ENCODE measurements at regions not wholly inside any gene's neighbourhood (a gene's known extent, or its start where the extent isn't known, plus 50 kb on each side); places are given as distances from the start of the nearest gene placed in this dataset.

DNA sequence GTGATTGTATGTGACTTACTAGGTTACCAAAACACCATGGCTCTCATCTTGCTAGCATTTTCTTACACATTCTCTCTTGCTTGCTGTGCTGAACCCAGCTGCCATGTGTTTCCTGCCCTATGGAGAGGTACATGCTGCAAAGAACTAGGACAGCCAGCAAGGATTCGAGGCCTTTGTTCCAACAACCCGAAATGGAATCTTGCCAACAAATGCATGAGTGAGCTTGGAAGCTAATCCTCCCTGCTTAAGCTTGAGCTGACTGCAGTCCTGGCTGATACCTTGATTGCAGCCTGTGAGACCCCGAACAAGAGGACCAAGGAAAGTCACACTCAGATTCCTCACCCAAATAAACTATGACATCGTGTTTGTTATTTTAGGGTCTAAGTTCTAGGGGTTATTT, 651.2 kb downstream of the SLITRK6 start:
- H2AFZ ChIP-seq (ENCODE audit: low read length): no peak overlapping the region
- no peaks in the 10 kb centered on the region for H3K36me3 ChIP-seq (ENCODE audit: insufficient read depth, low read length)
- no peak overlapping the region for H3K4me2 ChIP-seq (ENCODE audit: low read length)
- H3K4me1 ChIP-seq (ENCODE audit: insufficient read depth, low read length, severe bottlenecking): no peaks in the 10 kb centered on the region
- H3F3A ChIP-seq (ENCODE audit: insufficient read depth, low read length): no peaks in the 10 kb centered on the region
- no peaks in the 10 kb centered on the region for H3K79me2 ChIP-seq (ENCODE audit: insufficient read depth, low read length)
- H3K9me3 ChIP-seq (ENCODE audit: low read length): no peaks in the 10 kb centered on the region
- H3K4me3 ChIP-seq (ENCODE audit: low read depth, low read length, poor library complexity, severe bottlenecking): no peak overlapping the region
- H3K9ac ChIP-seq (ENCODE audit: low read length): no peak overlapping the region
- H3K27ac ChIP-seq (ENCODE audit: low read depth, low read length, poor library complexity, severe bottlenecking): no peak overlapping the region
- H3K27me3 ChIP-seq (ENCODE audit: insufficient read depth, low read length): no peaks in the 10 kb centered on the region
- TF ChIP-seq EZH2 (IDR thresholded peaks at IDR 0.05; ENCODE audit: borderline replicate concordance, low read length): no peak
- TF ChIP-seq, protein P1, sequence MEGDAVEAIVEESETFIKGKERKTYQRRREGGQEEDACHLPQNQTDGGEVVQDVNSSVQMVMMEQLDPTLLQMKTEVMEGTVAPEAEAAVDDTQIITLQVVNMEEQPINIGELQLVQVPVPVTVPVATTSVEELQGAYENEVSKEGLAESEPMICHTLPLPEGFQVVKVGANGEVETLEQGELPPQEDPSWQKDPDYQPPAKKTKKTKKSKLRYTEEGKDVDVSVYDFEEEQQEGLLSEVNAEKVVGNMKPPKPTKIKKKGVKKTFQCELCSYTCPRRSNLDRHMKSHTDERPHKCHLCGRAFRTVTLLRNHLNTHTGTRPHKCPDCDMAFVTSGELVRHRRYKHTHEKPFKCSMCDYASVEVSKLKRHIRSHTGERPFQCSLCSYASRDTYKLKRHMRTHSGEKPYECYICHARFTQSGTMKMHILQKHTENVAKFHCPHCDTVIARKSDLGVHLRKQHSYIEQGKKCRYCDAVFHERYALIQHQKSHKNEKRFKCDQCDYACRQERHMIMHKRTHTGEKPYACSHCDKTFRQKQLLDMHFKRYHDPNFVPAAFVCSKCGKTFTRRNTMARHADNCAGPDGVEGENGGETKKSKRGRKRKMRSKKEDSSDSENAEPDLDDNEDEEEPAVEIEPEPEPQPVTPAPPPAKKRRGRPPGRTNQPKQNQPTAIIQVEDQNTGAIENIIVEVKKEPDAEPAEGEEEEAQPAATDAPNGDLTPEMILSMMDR (IDR thresholded peaks at IDR 0.05; ENCODE audit: low read length): no peak
- no peaks in the 10 kb centered on the region for H4K20me1 ChIP-seq (ENCODE audit: insufficient read depth, low read length)
- H3K9me2 ChIP-seq (ENCODE audit: low read depth, low read length): no peaks in the 10 kb centered on the region; the same call in 1 of the 2 replicates

DNA sequence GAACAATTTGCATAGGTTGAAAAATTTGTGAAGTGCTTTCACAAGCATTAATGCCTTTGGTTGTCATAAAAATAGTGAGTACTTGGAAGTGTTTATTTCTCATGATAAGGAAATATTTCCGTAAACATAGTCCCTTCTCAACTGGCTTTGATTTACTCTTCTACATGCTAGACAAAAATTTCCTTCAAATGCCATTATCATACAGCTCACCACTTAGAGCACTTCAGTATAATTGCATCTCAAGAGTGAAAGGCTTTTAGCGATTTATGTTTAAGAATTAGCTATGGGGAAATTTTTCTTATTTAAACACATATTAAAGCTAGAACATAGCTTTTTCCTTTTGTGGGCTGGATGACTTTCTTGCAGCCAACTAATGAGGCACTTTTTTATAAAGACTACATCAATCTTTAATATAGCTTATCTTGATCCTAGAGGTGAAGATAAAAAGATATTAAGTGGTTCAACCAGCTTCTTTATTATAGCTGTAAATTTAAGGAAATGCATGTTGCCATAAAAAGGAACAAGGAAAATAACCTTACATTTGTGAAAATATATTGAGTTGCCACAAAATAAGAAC, 656.8 kb downstream of the SLITRK6 start:
- no peaks in the 10 kb centered on the region for H3K36me3 ChIP-seq (ENCODE audit: insufficient read depth, low read length)
- no peaks in the 10 kb centered on the region for H3F3A ChIP-seq (ENCODE audit: insufficient read depth, low read length)
- H3K27me3 ChIP-seq (ENCODE audit: insufficient read depth, low read length): no peaks in the 10 kb centered on the region
- H3K4me3 ChIP-seq (ENCODE audit: low read depth, low read length, poor library complexity, severe bottlenecking): no peak overlapping the region
- no peak overlapping the region for H2AFZ ChIP-seq (ENCODE audit: low read length)
- no peaks in the 10 kb centered on the region for H3K9me3 ChIP-seq (ENCODE audit: low read length)
- TF ChIP-seq, protein P1 (IDR thresholded peaks at IDR 0.05; ENCODE audit: low read length): no peak
- TF ChIP-seq EZH2 (IDR thresholded peaks at IDR 0.05; ENCODE audit: borderline replicate concordance, low read length): no peak
- H4K20me1 ChIP-seq (ENCODE audit: insufficient read depth, low read length): no peaks in the 10 kb centered on the region
- no peak overlapping the region for H3K27ac ChIP-seq (ENCODE audit: low read depth, low read length, poor library complexity, severe bottlenecking)
- no peaks in the 10 kb centered on the region for H3K4me1 ChIP-seq (ENCODE audit: insufficient read depth, low read length, severe bottlenecking)
- no peaks in the 10 kb centered on the region for H3K79me2 ChIP-seq (ENCODE audit: insufficient read depth, low read length)
- H3K9me2 ChIP-seq (ENCODE audit: low read depth, low read length): no peaks in the 10 kb centered on the region
- H3K4me2 ChIP-seq (ENCODE audit: low read length): no peak overlapping the region
- no peak overlapping the region for H3K9ac ChIP-seq (ENCODE audit: low read length)

DNA sequence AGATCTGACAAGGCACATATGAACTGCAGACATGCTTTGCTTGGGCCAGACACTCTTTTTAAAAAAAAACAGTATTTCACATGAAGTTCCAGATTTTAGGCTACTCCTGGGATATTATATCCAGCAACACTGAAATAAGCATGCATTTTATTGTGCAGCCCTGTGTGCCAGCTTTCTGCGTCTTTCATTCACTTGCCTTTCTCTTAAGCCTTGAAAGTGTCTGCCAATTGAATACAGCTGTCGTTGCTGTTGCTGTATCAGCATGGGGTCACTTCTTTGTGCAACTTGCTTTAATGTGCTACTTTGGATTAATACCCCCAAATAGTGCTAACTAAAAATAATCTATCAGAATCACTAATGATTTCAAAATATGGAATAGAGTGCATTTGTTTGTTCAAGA, 657.8 kb downstream of the SLITRK6 start:
- no peak overlapping the region for H3K4me2 ChIP-seq (ENCODE audit: low read length)
- H3K9me2 ChIP-seq (ENCODE audit: low read depth, low read length): no peaks in the 10 kb centered on the region
- no peak for TF ChIP-seq EZH2 (IDR thresholded peaks at IDR 0.05; ENCODE audit: borderline replicate concordance, low read length)
- TF ChIP-seq, protein P1 (IDR thresholded peaks at IDR 0.05; ENCODE audit: low read length): no peak
- H3K79me2 ChIP-seq (ENCODE audit: insufficient read depth, low read length): no peaks in the 10 kb centered on the region
- no peak overlapping the region for H3K9ac ChIP-seq (ENCODE audit: low read length)
- no peak overlapping the region for H2AFZ ChIP-seq (ENCODE audit: low read length)
- no peak overlapping the region for H3K4me3 ChIP-seq (ENCODE audit: low read depth, low read length, poor library complexity, severe bottlenecking)
- H3K4me1 ChIP-seq (ENCODE audit: insufficient read depth, low read length, severe bottlenecking): no peaks in the 10 kb centered on the region
- no peaks in the 10 kb centered on the region for H3K36me3 ChIP-seq (ENCODE audit: insufficient read depth, low read length)
- H3K27me3 ChIP-seq (ENCODE audit: insufficient read depth, low read length): no peaks in the 10 kb centered on the region
- H3K27ac ChIP-seq (ENCODE audit: low read depth, low read length, poor library complexity, severe bottlenecking): no peak overlapping the region
- no peaks in the 10 kb centered on the region for H3K9me3 ChIP-seq (ENCODE audit: low read length)
- no peaks in the 10 kb centered on the region for H3F3A ChIP-seq (ENCODE audit: insufficient read depth, low read length)
- no peaks in the 10 kb centered on the region for H4K20me1 ChIP-seq (ENCODE audit: insufficient read depth, low read length)
